H9 (cell line): ENCODE measurements at regions not wholly inside any gene's neighbourhood (a gene's known extent, or its start where the extent isn't known, plus 50 kb on each side); places are given as distances from the start of the nearest gene placed in this dataset.

Source experiments
- DNase-seq: peaks from one replicate; pipeline ENCODE4 v3.0.0-alpha.2; 2017
- H2AFZ ChIP-seq: one replicate; pipeline ENCODE4 v1.6.1; 2013; ENCODE audit warnings: mild to moderate bottlenecking, low read length, control low read depth, moderate library complexity
- H2AK5ac ChIP-seq: 2 replicates; pipeline ENCODE4 v1.6.1; 2013; ENCODE audit warnings: low read length, control low read depth, mixed read lengths; ENCODE audit not compliant: insufficient read length
- H2BK120ac ChIP-seq: one replicate; pipeline ENCODE4 v1.6.1; 2013; ENCODE audit warnings: low read depth, mild to moderate bottlenecking, low read length, control low read depth, inconsistent platforms; ENCODE audit not compliant: poor library complexity, severe bottlenecking
- H2BK12ac ChIP-seq: 2 replicates; pipeline ENCODE4 v1.6.1; 2013; ENCODE audit warnings: low read length, control low read depth, mixed read lengths, low read depth; ENCODE audit not compliant: insufficient read length
- H2BK15ac ChIP-seq: 2 replicates; pipeline ENCODE4 v1.6.1; 2013; ENCODE audit warnings: low read depth, low read length, control low read depth
- H2BK20ac ChIP-seq: one replicate; pipeline ENCODE4 v1.6.1; 2013; ENCODE audit warnings: low read depth, mild to moderate bottlenecking, low read length, control low read depth, inconsistent platforms; ENCODE audit not compliant: poor library complexity, severe bottlenecking
- H2BK5ac ChIP-seq: 2 replicates; pipeline ENCODE4 v1.6.1; 2013; ENCODE audit warnings: low read length, control low read depth, mixed read lengths; ENCODE audit not compliant: insufficient read length
- H3K14ac ChIP-seq: 2 replicates; pipeline ENCODE4 v1.6.1; 2013; ENCODE audit warnings: low read length, control low read depth; ENCODE audit not compliant: insufficient read depth
- H3K18ac ChIP-seq: 2 replicates; pipeline ENCODE4 v1.6.1; 2013; ENCODE audit warnings: low read depth, mild to moderate bottlenecking, mixed read lengths, low read length, control low read depth; ENCODE audit not compliant: insufficient read length
- H3K23ac ChIP-seq: 2 replicates; pipeline ENCODE4 v1.6.1; 2013; ENCODE audit warnings: low read length, control low read depth, mixed read lengths, low read depth; ENCODE audit not compliant: insufficient read length
- H3K23me2 ChIP-seq: 2 replicates; pipeline ENCODE4 v1.6.1; 2013; ENCODE audit warnings: low read depth, mild to moderate bottlenecking, mixed read lengths, low read length, control low read depth; ENCODE audit not compliant: insufficient read length, poor library complexity, severe bottlenecking
- H3K27ac ChIP-seq: 2 replicates; pipeline ENCODE4 v1.5.1; 2013; ENCODE audit warnings: low read length, control low read depth, mixed read lengths, low read depth; ENCODE audit not compliant: insufficient read length
- H3K27me3 ChIP-seq: 2 replicates; pipeline ENCODE4 v1.6.1; 2013; ENCODE audit warnings: low read length, control low read depth, inconsistent platforms; ENCODE audit not compliant: insufficient read depth
- H3K4ac ChIP-seq: 2 replicates; pipeline ENCODE4 v1.6.1; 2013; ENCODE audit warnings: low read depth, mild to moderate bottlenecking, control low read depth, inconsistent platforms, low read length, moderate library complexity
- H3K4me1 ChIP-seq: 2 replicates; pipeline ENCODE4 v1.6.1; 2013; ENCODE audit warnings: low read length, control low read depth, inconsistent platforms; ENCODE audit not compliant: insufficient read depth
- H3K4me2 ChIP-seq: 2 replicates; pipeline ENCODE4 v1.6.1; 2013; ENCODE audit warnings: low read length, control low read depth, mixed read lengths; ENCODE audit not compliant: insufficient read length, insufficient read depth
- H3K56ac ChIP-seq: 2 replicates; pipeline ENCODE4 v1.6.1; 2013; ENCODE audit warnings: low read depth, mild to moderate bottlenecking, mixed read lengths, low read length, control low read depth; ENCODE audit not compliant: insufficient read length
- H3K79me1 ChIP-seq: 2 replicates; pipeline ENCODE4 v1.6.1; 2013; ENCODE audit warnings: low read depth, mild to moderate bottlenecking, moderate library complexity, low read length, control low read depth, inconsistent platforms; ENCODE audit not compliant: insufficient read depth, poor library complexity, severe bottlenecking
- H3K79me2 ChIP-seq: 2 replicates; pipeline ENCODE4 v1.6.1; 2013; ENCODE audit warnings: low read length, control low read depth, inconsistent platforms; ENCODE audit not compliant: insufficient read depth
- H3K9ac ChIP-seq: 2 replicates; pipeline ENCODE4 v1.6.1; 2013; ENCODE audit warnings: low read length, control low read depth, mixed read lengths; ENCODE audit not compliant: insufficient read length; ENCODE audit errors: extremely low read depth
- H3K9me3 ChIP-seq: one replicate; pipeline ENCODE4 v1.6.1; 2013; ENCODE audit warnings: low read depth, low read length, inconsistent platforms; ENCODE audit not compliant: control insufficient read depth
- H3T11ph ChIP-seq: one replicate; pipeline ENCODE4 v1.6.1; 2013; ENCODE audit warnings: mild to moderate bottlenecking, low read length, control low read depth, inconsistent platforms
- H4K20me1 ChIP-seq: one replicate; pipeline ENCODE4 v1.6.1; 2013; ENCODE audit not compliant: control insufficient read depth, insufficient read length, insufficient read depth
- H4K5ac ChIP-seq: 2 replicates; pipeline ENCODE4 v1.6.1; 2013; ENCODE audit warnings: low read depth, mild to moderate bottlenecking, mixed read lengths, low read length, control low read depth; ENCODE audit not compliant: insufficient read length
- H4K8ac ChIP-seq: replicated peaks from 2 replicates; pipeline ENCODE4 v1.6.1; 2013; ENCODE audit warnings: low read length, control low read depth, mixed read lengths, low read depth; ENCODE audit not compliant: insufficient read length
- H4K91ac ChIP-seq: 2 replicates; pipeline ENCODE4 v1.6.1; 2013; ENCODE audit warnings: low read depth, mild to moderate bottlenecking, moderate library complexity, mixed read lengths, low read length, control low read depth; ENCODE audit not compliant: insufficient read length
- H3K27ac Mint-ChIP-seq, 3 experiments: 2 replicates in 2 of 3; 3 replicates in 1 of 3; pipeline ENCODE4 v1.8.0; 2020 to 2021; ENCODE audit warnings: mixed read lengths in 3 of 3, mild to moderate bottlenecking in 1 of 3, moderate library complexity in 1 of 3
- H3K27me3 Mint-ChIP-seq: 2 replicates; pipeline ENCODE4 v1.8.0; 2021; ENCODE audit warnings: low read depth, mild to moderate bottlenecking, moderate library complexity, mixed read lengths
- H3K36me3 Mint-ChIP-seq, 3 experiments: 2 replicates in 2 of 3; 3 replicates in 1 of 3; pipeline ENCODE4 v1.8.0; 2020 to 2021; ENCODE audit warnings: low read depth in 3 of 3, mixed read lengths in 3 of 3; ENCODE audit not compliant: insufficient read depth in 1 of 3
- H3K4me1 Mint-ChIP-seq, 2 experiments: 2 replicates each; pipeline ENCODE4 v1.8.0; 2020; ENCODE audit warnings: mixed read lengths in 2 of 2
- H3K4me3 Mint-ChIP-seq, 2 experiments: 2 replicates in 1 of 2; 3 replicates in 1 of 2; pipeline ENCODE4 v1.8.0; 2020 to 2021; ENCODE audit warnings: mild to moderate bottlenecking in 2 of 2, mixed read lengths in 2 of 2, moderate library complexity in 1 of 2
- H3K9me3 Mint-ChIP-seq, 2 experiments: 2 replicates in 1 of 2; 3 replicates in 1 of 2; pipeline ENCODE4 v1.8.0; 2020; ENCODE audit warnings: mild to moderate bottlenecking in 2 of 2, mixed read lengths in 2 of 2, moderate library complexity in 1 of 2
- CTCF ChIP-seq: fragments of 200-600 bp; sonication (generic); conservative IDR thresholded peaks from 3 replicates; pipeline ENCODE4 v1.8.0; 2021; ENCODE audit warnings: antibody characterized with exemption, mild to moderate bottlenecking
- WGBS: extraction: QIAGEN DNeasy Blood & Tissue Kit; methylation state at CpG from one replicate; pipeline ENCODE4 v1.1.7; 2013; ENCODE audit warnings: missing lambda C conversion rate, low lambda C conversion rate, mixed read lengths; ENCODE audit not compliant: insufficient read length; ENCODE audit errors: extremely low coverage; 5-methylcytosine and 5-hydroxymethylcytosine counted together

- Histone ChIP-seq H3K79me1 (no peaks in the 10 kb centered on the region), H3K79me2 (no peaks in the 10 kb centered on the region), H3K23me2 (no peaks in the 10 kb centered on the region), H2BK15ac (no peak overlapping the region), H3K56ac (no peak overlapping the region), H2BK120ac (no peak overlapping the region), H3K27me3 (no peaks in the 10 kb centered on the region), H3K4me1 (no peaks in the 10 kb centered on the region), H4K20me1 (no peaks in the 10 kb centered on the region), H3K18ac (no peak overlapping the region), H3T11ph (no peak overlapping the region), H2AFZ (no peak overlapping the region), H4K91ac (no peak overlapping the region), H3K4ac (no peak overlapping the region), H2BK12ac (no peak overlapping the region), H3K4me2 (no peak overlapping the region), H3K27ac (no peak overlapping the region), H2BK20ac (no peak overlapping the region), H3K9me3 (no peaks in the 10 kb centered on the region), H3K14ac (no peak overlapping the region), H2BK5ac (no peak overlapping the region), H4K5ac (no peak overlapping the region), H4K8ac (no peak overlapping the region), H3K23ac (no peak overlapping the region), H3K9ac (no peak overlapping the region), H2AK5ac (no peak overlapping the region)
- no peak overlapping the region for H3K27ac Mint-ChIP-seq
- H3K9me3 Mint-ChIP-seq = peaks cover 21 to 22% of the 10 kb centered on the region in 2 experiments
- no peaks in the 10 kb centered on the region for H3K27me3 Mint-ChIP-seq
- no peak for DNase-seq
- no CpG with 5 or more reads among the region's 4 CpGs for WGBS
- no peak for TF ChIP-seq CTCF
- peaks cover 8 to 11% of the 10 kb centered on the region in 2 experiments for H3K4me1 Mint-ChIP-seq
- no peak overlapping the region for H3K4me3 Mint-ChIP-seq
- H3K36me3 Mint-ChIP-seq = peaks cover 16 to 22% (median 18%) of the 10 kb centered on the region in 3 experiments
Observed at GRCh38 chr4:156596706-156597329, 374.8 kb downstream of the PDGFC start.
